A549 (cell line): ENCODE measurements at regions not wholly inside any gene's neighbourhood (a gene's known extent, or its start where the extent isn't known, plus 50 kb on each side); places are given as distances from the start of the nearest gene placed in this dataset.

Experiments used
- ATAC-seq, 2 experiments: fragments of 200-7000 bp in 1 of 2; fragments of >200 bp in 1 of 2; cut with Nextera tagmentation in 1 of 2; cut with Tn5 transposase in 1 of 2; 3 replicates each; pipeline versions ENCODE4 v1.8.0 to v1.9.1; 2018 to 2020; ENCODE audit warnings: mild to moderate bottlenecking in 1 of 2, moderate library complexity in 1 of 2
- CTCF ChIA-PET: fragments of 300-600 bp; sonication (Branson Sonifier 250); formaldehyde crosslinking; extraction: SDS; loops from one replicate; lab custom pipeline; 2021; ENCODE audit warnings: antibody characterized with exemption, inconsistent platforms; lab: Yijun Ruan, JAX
- POLR2A ChIA-PET: fragments of 350-600 bp; formaldehyde crosslinking; extraction: SDS; loops from one replicate; lab custom pipeline; 2021; ENCODE audit warnings: antibody characterized with exemption, inconsistent platforms; lab: Yijun Ruan, JAX
- DNase-seq, 2 experiments: peaks; one replicate each; pipeline versions ENCODE4 v3.0.0 to v3.0.0-alpha.2; 2011 to 2016; ENCODE audit warnings: low read depth in 1 of 2, low spot score in 1 of 2
- FAIRE-seq: peaks from 2 replicates; lab custom pipeline; 2011; peaks lifted over from hg19 to GRCh38; lab: Jason Lieb, UNC
- H3K27ac ChIP-seq, 2 experiments: fragments of >200 bp; sonication (Bioruptor Twin); formaldehyde crosslinking; 3 replicates each; pipeline ENCODE4 v1.5.1; 2016 to 2017
- H3K4me1 ChIP-seq: fragments of >200 bp; sonication (Bioruptor Twin); formaldehyde crosslinking; 3 replicates; pipeline ENCODE4 v1.6.1; 2016
- H3K4me2 ChIP-seq: fragments of >200 bp; sonication (Bioruptor Twin); formaldehyde crosslinking; 3 replicates; pipeline ENCODE4 v1.6.1; 2016
- H3K4me3 ChIP-seq: fragments of >200 bp; sonication (Bioruptor Twin); formaldehyde crosslinking; 3 replicates; pipeline ENCODE4 v1.5.1; 2016
- H3K9me3 ChIP-seq: fragments of >200 bp; sonication (Bioruptor Twin); formaldehyde crosslinking; 3 replicates; pipeline ENCODE4 v1.6.1; 2016
- CEBPB ChIP-seq, 2 experiments: fragments of >200 bp in 1 of 2; sonication (Bioruptor Twin) in 1 of 2; formaldehyde crosslinking in 1 of 2; IDR thresholded peaks; 2 replicates each; pipeline ENCODE4 v1.6.1; 2012 to 2016
- CHD2 ChIP-seq: fragments of 150-350 bp; IDR thresholded peaks from 2 replicates; pipeline ENCODE4 v1.6.1; 2014; ENCODE audit warnings: low read length; ENCODE audit not compliant: partially characterized antibody
- FOSL2 ChIP-seq, 2 experiments: fragments of 450-650 bp in 1 of 2; fragments of >200 bp in 1 of 2; sonication (Bioruptor Twin) in 1 of 2; formaldehyde crosslinking; IDR thresholded peaks; 2 replicates each; pipeline versions ENCODE4 v1.5.0 to v1.6.1; 2016 to 2020; ENCODE audit warnings: mild to moderate bottlenecking in 1 of 2, moderate library complexity in 1 of 2
- HOXB13 ChIP-seq: fragments of 250-450 bp; sonication (Bioruptor Pico); IDR thresholded peaks from 2 replicates; pipeline ENCODE4 v1.5.0; 2020; ENCODE audit warnings: low read depth, mild to moderate bottlenecking, moderate library complexity
- JUN ChIP-seq, 2 experiments: fragments of >200 bp; sonication (Bioruptor Twin); formaldehyde crosslinking; IDR thresholded peaks; 2 replicates in 1 of 2; 3 replicates in 1 of 2; pipeline ENCODE4 v1.6.1; 2016 to 2017
- NFE2L2 ChIP-seq: fragments of 150-350 bp; conservative IDR thresholded peaks from 2 replicates; pipeline ENCODE4 v1.6.1; 2014; ENCODE audit warnings: low read length
- NPAS2 ChIP-seq: fragments of 250-450 bp; sonication (Bioruptor Pico); IDR thresholded peaks from 2 replicates; pipeline ENCODE4 v1.8.0; 2022; ENCODE audit warnings: mild to moderate bottlenecking, moderate library complexity, borderline replicate concordance
- NR3C1 ChIP-seq: fragments of >200 bp; sonication (Bioruptor Twin); formaldehyde crosslinking; IDR thresholded peaks from 3 replicates; pipeline ENCODE4 v1.6.1; 2017
- POLR2AphosphoS2 ChIP-seq: conservative IDR thresholded peaks from 2 replicates; pipeline ENCODE4 v1.6.1; 2012; ENCODE audit warnings: low read length, improper control_type of control experiment, inconsistent platforms
- RARB ChIP-seq: fragments of 250-450 bp; sonication (Bioruptor Pico); IDR thresholded peaks from 2 replicates; pipeline ENCODE4 v1.8.0; 2021; ENCODE audit warnings: mild to moderate bottlenecking, moderate library complexity
- REST ChIP-seq: fragments of 200-600 bp; sonication (generic); IDR thresholded peaks from 2 replicates; pipeline ENCODE4 v1.6.1; 2016; ENCODE audit warnings: antibody characterized with exemption, mild to moderate bottlenecking, moderate library complexity
- ZSCAN20 ChIP-seq: fragments of 250-450 bp; sonication (Bioruptor Pico); IDR thresholded peaks from 2 replicates; pipeline ENCODE4 v1.8.0; 2022; ENCODE audit warnings: mild to moderate bottlenecking, moderate library complexity
- WGBS: methylation state at CpG from one replicate; pipeline ENCODE4 v1.1.6; 2017; ENCODE audit errors: missing lambda C conversion rate; 5-methylcytosine and 5-hydroxymethylcytosine counted together

- CTCF ChIA-PET, result interaction anchor here (1.2 kb wide), 1 partner anchor 105 kb away, joined by 3 read pairs; no protein-coding TSS in a partner anchor
- Histone ChIP-seq H3K4me2 (no peak overlapping the region), H3K9me3 (no peaks in the 10 kb centered on the region), H3K4me1 (peaks cover 8% of the 10 kb centered on the region; the same call in 2 of the 3 replicates), H3K27ac (no peak overlapping the region), H3K4me3 (no peak overlapping the region)
- TF ChIP-seq ZSCAN20 (CRISPR knock-in tag), result no peak
- TF ChIP-seq NR3C1, result no peak
- TF ChIP-seq RARB (CRISPR knock-in tag), result no peak
- no peak for TF ChIP-seq JUN (IDR thresholded peaks at IDR 0.05)
- no peak for TF ChIP-seq HOXB13 (CRISPR knock-in tag)
- no peak for TF ChIP-seq FOSL2 (IDR thresholded peaks at IDR 0.05)
- no peak for TF ChIP-seq FOSL2 (CRISPR knock-in tag; IDR thresholded peaks at IDR 0.05)
- TF ChIP-seq NPAS2 (CRISPR knock-in tag), result no peak
- no peak for TF ChIP-seq CHD2
- TF ChIP-seq REST, result no peak
- POLR2A ChIA-PET, result no interaction called here
- FAIRE-seq (no peak), DNase-seq (no peak), ATAC-seq (no peak)
- 54% methylated on average over 3 of the region's 3 CpGs for WGBS
Observed at GRCh38 chr12:105928436-105928835, 210.3 kb downstream of the NUAK1 start.

- CTCF ChIA-PET, result interaction anchor here (0.6 kb wide), 1 partner anchor 25 kb away, joined by 3 read pairs; no protein-coding TSS in a partner anchor
- DNase-seq (no peak), ATAC-seq (no peak), FAIRE-seq (no peak)
- POLR2A ChIA-PET, result no interaction called here
- no peaks in the 10 kb centered on the region for H3K9me3 ChIP-seq
- no peak overlapping the region for H3K27ac ChIP-seq
- no peak overlapping the region for H3K4me3 ChIP-seq
- H3K4me2 ChIP-seq, result no peak overlapping the region
- peaks cover 14% of the 10 kb centered on the region for H3K4me1 ChIP-seq
- 100% methylated on average over 1 of the region's 1 CpG for WGBS
- TF ChIP-seq NFE2L2, result no peak
- TF ChIP-seq POLR2AphosphoS2, result no peak
- TF ChIP-seq, all 56 proteins: peak for 0
Observed at GRCh38 chr12:105929192-105929591, 209.6 kb downstream of the NUAK1 start.

- ChIA-PET CTCF (interaction anchor here (0.7 to 0.8 kb wide), 2 partner anchors 9 to 511 kb away, joined by 3 read pairs; no protein-coding TSS in a partner anchor), POLR2A (no interaction called here)
- DNase-seq (no peak), FAIRE-seq (no peak), ATAC-seq (no peak)
- Histone ChIP-seq H3K4me1 (peaks cover 26% of the 10 kb centered on the region), H3K4me3 (no peak overlapping the region), H3K9me3 (no peaks in the 10 kb centered on the region), H3K27ac (0 out of 6 replicates have a peak overlapping the region, but pooled peaks of 1 of the 2 experiments have one; percentile 23), H3K4me2 (no peak overlapping the region)
- TF ChIP-seq POLR2AphosphoS2, result no peak
- TF ChIP-seq CEBPB (IDR thresholded peaks at IDR 0.05), result peak; percentile 67 to 86; a peak in 3 of 4 replicates
- 89% methylated on average over 10 of the region's 10 CpGs for WGBS
Observed at GRCh38 chr12:105930557-105931503, 207.9 kb downstream of the NUAK1 start.
